Adrenal gland (tissue), 5 donors: ENCODE measurements at regions not wholly inside any gene's neighbourhood (a gene's known extent, or its start where the extent isn't known, plus 50 kb on each side); places are given as distances from the start of the nearest gene placed in this dataset.

Source experiments
- CTCF ChIP-seq, 6 experiments: fragments of 450-650 bp in 4 of 6; fragments of 200-600 bp in 2 of 6; sonication (generic) in 1 of 6; IDR thresholded peaks; 1 replicate in 5 of 6; 2 replicates in 1 of 6; pipeline versions ENCODE4 v1.5.1 to v1.8.0; 2016 to 2021; ENCODE audit warnings: antibody characterized with exemption in 6 of 6, mild to moderate bottlenecking in 2 of 6, moderate library complexity in 1 of 6
- POLR2A ChIP-seq, 2 donors: fragments of 450-650 bp; IDR thresholded peaks; one replicate each; pipeline ENCODE4 v1.6.1; 2017; ENCODE audit warnings: antibody characterized with exemption in 2 of 2, mild to moderate bottlenecking in 2 of 2, moderate library complexity in 1 of 2
- donor health status: DM: no; HTN: no; CAD: no.

GRCh38 chr15:93158097-93158900 is 69.3 kb upstream of the RGMA start:
- TF ChIP-seq CTCF (IDR thresholded peaks at IDR 0.05) (no peak), POLR2A (IDR thresholded peaks at IDR 0.05) (no peak)
